Kasumi-1 (cell line): ENCODE measurements at regions not wholly inside any gene's neighbourhood (a gene's known extent, or its start where the extent isn't known, plus 50 kb on each side); places are given as distances from the start of the nearest gene placed in this dataset.
A peak's percentile ranks its signal among the peaks of the same experiment; 100 is the strongest.

Experiments
- DNase-seq, 2 experiments: peaks; one replicate each; lab custom pipeline; 2025; lab: John Stamatoyannopoulos, UW

- DNase-seq: no peak
Observed at GRCh38 chr11:8826139-8826786, 84.7 kb upstream of the AKIP1 start.

- no peak for DNase-seq
Observed at GRCh38 chr11:8826901-8827560, 84.0 kb upstream of the AKIP1 start.

- DNase-seq: no peak
Observed at GRCh38 chr11:8828046-8828445, 82.9 kb upstream of the AKIP1 start.

GRCh38 chr11:8828580-8829361, 82.2 kb upstream of the AKIP1 start:
- peak; percentile 26 to 37 for DNase-seq

- no peak for DNase-seq
Observed at GRCh38 chr11:8829556-8829955, 81.4 kb upstream of the AKIP1 start.

GRCh38 chr11:8830641-8831040, 80.3 kb upstream of the AKIP1 start:
- no peak for DNase-seq

- DNase-seq: no peak
Observed at GRCh38 chr11:8831861-8832260, 79.1 kb upstream of the AKIP1 start.

GRCh38 chr11:8832571-8833260, 78.3 kb upstream of the AKIP1 start:
- peak; percentile 27 to 30 for DNase-seq

GRCh38 chr11:8833568-8834315, 77.2 kb upstream of the AKIP1 start:
- no peak for DNase-seq

- no peak for DNase-seq
Observed at GRCh38 chr11:8834379-8834778, 76.6 kb upstream of the AKIP1 start.

GRCh38 chr11:8838248-8838647, 72.7 kb upstream of the AKIP1 start:
- DNase-seq: no peak

GRCh38 chr11:8839306-8839956, 71.6 kb upstream of the AKIP1 start:
- DNase-seq: no peak

GRCh38 chr11:8839957-8840945, 70.7 kb upstream of the AKIP1 start:
- DNase-seq: no peak

GRCh38 chr11:8841899-8842298, 69.1 kb upstream of the AKIP1 start:
- no peak for DNase-seq

- DNase-seq: no peak
Observed at GRCh38 chr11:8858808-8859207, 52.2 kb upstream of the AKIP1 start.
